HG03045 (cell line): ENCODE measurements at regions not wholly inside any gene's neighbourhood (a gene's known extent, or its start where the extent isn't known, plus 50 kb on each side); places are given as distances from the start of the nearest gene placed in this dataset.

Source experiments
- ATAC-seq: cut with Tn5 transposase; IDR thresholded peaks from one replicate; pipeline ENCODE4 v1.9.1; 2021; ENCODE audit warnings: mild to moderate bottlenecking, moderate library complexity; ENCODE audit not compliant: unreplicated experiment

DNA sequence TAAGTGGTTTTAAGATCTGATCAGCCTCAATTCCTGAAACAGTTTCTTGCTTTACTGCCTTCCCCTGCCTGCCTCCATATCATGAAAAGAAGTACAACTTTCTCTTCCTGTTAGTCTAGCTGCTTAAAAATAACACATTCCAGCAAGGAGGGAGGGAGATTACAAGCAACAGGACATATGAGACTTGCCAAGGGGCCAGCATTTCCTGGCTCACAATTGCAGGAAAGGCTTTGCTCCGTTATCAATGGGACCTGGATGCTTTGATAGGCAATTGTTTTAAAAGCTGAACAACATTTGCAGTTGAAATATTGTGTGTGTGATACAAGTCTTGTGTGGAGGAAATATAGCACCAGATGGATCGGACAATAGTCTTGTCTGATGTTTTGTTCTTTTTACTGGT, 425.0 kb downstream of the FAT4 start:
- no peak for ATAC-seq

DNA sequence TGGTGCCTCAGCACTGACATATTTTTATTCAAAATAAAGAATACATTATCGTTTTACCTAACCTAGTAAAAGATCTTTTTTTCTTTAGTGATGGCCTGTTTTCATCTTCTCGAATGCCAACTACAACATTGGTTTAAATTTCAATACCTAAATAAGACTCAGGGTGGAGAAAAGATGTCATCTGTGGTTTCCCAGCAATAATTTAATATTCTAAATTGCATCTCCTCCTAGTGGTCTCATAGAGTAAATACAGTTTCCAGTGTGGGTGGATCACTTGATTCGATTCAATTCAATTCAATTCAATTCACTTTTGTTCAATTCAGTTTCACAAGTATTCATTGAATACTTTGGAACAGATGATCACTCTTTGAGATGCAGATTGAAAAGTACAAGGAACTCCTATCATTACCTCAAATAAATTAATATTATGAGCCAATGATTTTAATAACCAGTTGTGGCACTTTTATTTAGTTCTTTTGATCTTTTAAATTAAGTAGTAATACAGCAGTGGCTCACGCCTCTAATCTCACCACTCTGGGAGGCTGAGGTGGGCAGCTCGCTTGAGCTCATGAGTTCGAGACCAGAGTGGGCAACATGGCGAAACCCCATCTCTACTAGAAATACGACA, 427.2 kb downstream of the FAT4 start:
- ATAC-seq: no peak

DNA sequence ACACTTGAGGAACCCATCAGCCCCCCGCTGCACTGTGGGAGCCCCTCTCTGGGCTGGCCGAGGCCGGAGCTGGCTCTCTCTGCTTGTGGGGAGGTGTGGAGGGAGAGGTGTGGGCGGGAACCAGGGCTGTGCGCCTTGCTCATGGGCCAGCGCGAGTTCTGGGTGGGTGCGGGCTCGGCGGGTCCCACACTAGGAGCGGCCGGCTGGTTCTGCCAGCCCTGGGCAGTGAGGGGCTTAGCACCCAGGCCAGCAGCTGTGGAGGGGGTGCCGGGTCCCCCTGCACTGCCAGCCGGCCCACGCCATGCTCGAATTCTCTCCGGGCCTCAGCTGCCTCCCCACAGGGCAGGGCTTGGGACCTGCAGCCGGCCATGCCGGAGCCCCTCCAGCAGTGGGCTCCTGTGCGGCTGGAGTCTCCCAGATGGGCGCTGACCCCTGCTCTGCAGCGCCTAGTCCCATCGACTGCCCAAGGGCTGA, 430.2 kb downstream of the FAT4 start:
- no peak for ATAC-seq

DNA sequence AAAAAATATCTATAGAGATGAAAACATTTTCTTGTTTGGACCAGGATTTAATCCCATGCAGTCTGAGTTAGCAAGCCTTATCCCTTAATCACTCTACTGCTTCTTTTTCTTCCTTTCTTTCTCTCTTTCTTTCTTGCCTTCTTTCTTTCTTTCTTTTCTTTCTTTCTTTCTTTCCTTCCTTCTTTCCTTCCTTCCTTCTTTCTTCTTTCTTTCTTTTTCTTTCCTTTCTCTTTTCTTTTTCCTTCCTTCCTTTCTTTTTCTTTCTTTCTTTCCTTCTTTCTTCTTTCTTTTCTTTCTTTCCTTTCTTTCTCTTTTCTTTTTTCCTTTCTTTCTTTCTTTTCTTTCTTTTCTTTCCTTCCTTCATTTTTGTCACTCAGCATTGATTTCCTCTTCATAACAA, 434.6 kb downstream of the FAT4 start:
- no peak for ATAC-seq

DNA sequence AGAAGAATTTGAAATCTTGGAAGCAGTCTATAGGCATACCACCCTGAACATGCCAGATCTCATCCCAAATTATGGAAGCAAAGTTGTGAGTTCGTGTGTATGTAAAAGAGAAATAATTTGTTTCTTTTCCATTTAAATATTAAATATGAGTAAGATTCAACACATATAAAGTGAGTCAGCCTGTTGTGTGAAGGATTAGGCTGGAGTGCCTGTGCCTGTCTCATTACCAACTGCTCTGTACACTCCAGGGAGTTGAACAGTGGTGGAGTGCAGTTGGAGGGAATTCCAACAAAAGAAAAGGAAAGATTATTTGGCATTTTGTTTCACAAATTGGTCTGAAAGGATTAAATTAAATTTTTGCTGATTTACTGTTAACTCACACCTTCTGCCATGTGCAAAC, 435.6 kb downstream of the FAT4 start:
- ATAC-seq: no peak

DNA sequence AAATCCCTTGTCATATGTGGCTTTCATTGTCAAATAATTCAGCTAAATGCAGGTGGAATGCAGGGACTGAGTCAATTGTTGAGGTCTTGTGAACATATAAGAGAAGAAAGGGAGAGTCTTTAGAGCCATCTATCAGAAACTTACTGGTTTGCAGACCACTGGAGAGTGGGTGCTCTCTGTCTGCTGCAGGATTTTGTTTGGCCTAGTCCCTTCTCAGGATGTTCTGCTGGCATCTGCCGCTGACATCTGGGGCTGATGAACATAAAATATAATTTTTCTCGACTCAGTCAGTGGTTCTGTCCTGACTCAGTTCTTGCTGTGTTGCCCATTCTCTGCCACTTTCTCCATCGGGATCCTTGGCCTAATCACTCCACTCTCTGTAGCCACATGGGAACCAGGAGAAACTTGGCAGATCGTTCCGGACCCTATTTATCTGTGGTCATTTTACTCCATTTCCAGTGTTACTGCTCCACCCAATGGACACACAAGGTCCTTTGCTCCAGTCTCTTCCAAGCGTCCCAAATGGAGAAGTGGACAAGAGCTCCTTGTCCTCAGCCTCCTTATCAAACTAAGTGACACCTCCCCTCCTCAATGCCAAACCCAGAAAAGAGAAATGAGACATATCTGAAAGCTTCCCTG, 436.2 kb downstream of the FAT4 start:
- no peak for ATAC-seq

DNA sequence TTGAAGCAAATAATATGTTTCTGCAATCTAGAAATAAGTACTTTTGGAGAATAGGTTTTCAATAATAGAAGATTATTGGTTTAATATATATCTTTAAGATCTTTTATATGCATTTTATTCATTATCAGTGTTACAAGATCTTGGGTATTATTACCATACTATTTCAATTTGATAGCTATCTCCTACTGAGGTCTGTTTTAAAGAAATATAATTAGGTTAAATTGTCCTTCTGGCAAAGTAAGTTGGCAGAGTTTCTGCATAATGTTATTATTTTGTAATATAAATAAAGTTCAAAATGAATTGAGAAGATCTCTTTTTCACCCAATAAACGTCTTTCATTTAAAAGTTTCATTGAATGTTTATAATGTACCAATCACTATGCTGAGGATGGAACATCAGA, 443.7 kb downstream of the FAT4 start:
- ATAC-seq: no peak

DNA sequence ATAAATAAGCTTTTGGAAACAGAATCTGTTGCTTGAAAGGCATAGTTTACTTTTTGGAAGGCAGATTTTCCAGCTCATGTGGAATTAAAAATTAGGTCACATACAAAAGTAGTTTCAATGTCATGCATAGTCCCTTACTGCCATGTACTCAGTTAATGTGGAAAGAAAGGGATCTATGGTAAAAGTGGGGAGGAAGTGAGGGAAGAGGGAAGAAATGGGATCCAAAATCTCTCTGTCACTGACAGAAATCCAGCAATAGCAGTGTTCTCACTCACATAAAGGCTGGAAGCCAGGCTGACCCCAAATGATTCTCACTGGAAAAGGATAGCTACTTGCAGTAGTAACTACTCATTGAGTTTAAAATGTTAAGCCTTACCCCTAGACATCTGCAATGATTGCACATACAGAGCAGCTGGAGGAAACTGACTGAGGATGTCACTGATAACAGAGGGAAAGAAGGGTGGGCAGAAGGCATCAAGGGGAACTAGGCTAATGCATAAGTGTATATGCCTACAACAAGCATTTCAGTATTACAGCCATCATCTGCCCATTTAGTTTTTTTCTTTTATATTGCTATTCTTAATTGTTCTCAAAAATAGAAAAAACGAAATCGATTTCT, 445.6 kb downstream of the FAT4 start:
- no peak for ATAC-seq

DNA sequence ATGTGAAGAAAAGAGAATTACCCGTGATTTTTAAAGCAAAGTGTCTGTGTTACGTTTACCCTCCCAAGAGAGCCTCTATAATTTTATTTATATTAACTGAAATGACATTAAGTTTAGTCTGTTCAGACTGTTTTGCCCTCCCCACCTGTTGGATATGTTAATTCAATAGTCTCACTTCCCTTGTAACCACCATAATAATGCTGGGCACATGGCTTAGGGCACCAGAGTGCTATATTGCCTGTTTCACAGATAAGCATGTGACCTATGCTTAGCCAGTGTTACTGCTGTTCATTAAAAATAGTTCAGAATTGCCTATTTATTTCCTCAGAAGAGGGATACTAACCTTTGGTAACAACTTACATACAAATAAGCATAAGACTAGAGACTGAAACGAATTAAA, 446.2 kb downstream of the FAT4 start:
- ATAC-seq: no peak

DNA sequence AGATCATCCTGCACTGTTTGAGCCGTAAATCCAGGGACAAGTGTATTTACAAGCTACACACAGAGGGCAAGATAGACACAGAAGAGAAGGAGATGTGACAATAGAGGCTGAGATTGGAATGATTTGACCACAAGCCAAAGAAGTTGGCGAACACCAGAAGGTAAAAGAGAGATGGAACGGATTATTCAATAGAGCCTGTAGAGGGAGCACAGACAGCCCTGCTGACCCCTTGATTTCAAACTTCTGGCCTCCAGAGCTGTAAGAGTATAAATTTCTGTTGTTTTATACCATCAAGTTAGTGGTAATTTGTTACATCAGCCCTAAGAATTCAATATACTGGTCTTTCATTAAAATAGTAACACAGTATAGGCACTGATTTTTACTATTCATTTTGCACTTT, 447.8 kb downstream of the FAT4 start:
- no peak for ATAC-seq

DNA sequence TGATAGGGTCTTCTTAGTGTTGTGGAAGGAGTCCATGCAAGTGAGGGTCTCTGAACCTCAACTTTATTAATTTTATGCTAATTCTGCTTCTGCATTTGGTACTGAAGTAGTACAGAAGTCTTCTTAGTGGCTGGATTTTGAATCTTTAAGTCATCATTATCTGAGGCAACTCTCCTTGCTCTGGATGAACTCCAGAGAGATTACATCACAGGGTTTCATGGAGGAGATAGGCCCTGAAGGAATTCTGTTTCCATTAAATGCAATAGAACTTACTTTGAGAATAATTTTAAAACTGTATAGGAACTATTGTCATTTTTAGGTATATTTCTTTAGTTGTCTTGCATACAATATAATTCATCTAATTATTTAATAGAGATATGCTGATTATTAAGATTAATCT, 451.2 kb downstream of the FAT4 start:
- no peak for ATAC-seq

DNA sequence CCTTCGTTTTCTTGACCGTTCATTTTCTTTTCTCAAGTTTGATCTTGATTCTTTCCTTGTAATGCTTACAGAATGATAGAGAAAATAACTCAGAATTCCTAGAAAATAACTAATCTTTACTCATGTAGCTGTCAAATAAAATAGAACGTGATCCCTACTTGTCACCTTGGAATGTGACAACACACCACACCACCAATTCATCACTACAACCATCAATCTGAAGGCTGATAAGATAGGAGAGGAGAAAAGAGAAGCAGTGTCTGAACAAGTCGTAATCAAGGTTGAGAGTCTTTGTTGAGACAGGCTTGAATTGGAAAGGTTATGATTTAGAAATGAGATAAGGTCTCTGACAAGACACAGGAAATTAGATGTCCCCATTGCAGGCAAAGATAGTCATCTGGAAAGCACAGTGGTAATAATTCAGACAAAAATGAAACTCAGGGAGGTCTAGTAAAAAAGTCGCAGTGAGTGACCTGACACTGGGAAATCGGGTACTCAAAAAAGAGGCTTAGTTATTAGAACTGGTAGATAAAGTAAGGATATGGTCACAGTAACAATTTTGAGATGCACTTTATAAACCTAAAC, 456.2 kb downstream of the FAT4 start:
- no peak for ATAC-seq

DNA sequence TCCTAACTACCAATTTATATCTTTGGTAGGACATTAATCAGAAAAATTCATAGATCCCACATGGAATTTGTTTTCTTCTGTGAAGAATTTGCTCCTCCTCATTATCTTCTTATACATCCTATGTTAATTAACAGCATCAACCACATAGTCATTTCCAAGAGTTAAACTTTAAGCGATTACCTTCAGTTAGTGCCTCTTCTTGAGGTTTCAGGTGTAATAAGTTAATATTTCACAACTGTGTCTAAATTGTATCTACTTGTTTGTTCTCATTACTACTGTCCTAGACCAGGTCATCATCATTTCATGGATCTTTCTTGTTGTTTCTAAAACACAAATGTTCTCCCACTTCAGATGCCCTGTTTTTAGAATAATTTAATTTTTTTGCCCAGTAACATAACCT, 457.9 kb downstream of the FAT4 start:
- no peak for ATAC-seq

DNA sequence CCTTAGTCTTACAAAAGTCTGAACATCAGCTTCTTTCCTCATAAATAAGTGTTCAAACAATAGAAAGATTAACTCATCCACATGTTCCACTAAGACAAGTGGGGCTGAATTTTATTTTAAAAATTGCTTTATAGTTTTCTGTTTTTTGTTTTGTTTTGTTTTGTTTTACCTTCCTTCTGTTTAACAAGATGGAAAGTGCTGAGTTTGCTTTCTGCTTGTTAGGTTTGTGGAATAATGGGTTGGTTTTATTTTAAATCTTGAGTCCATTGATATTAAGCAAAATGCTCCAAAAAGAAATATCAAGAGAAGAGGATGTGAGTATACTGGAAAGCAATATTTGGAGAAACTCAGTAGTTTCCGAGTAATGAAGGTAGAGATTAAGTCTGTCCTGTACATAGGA, 458.7 kb downstream of the FAT4 start:
- no peak for ATAC-seq

DNA sequence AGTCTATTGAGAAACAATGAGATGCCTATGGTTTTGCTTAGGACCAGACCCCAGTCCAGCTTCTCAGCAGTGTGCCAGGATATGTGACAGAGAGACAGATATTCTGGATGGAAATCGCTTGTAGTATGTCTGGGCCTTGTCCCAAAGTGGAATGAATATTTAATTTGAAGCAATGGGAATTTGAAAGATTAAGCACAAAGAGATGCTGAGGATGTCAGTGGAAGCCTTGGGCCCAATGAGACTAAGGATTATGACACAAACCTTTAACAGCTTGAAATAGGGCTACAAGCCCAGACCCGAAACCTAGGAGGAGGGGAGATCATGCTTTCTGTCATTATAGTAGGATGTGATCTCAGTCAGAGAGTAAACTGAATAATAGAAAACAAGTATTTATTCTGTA, 459.2 kb downstream of the FAT4 start:
- ATAC-seq: no peak

DNA sequence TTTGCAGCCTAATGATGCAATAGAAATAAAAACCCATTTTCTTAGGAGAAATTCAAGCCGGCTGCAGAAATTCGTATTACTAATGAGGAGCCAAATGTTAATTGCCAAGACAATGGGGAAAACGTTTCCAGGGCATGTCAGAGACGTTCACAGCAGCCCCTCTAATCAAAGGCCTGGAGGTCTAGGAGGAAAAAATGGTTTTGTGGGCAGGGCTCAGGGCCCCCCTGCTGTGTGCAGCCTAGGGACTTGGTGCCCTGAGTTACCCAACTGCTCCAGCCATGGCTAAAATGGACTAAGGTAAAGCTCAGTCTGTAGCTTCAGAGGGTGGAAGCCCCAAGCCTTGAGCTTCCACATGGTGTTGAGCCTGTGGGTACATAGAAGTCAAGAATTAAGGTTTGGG, 461.4 kb downstream of the FAT4 start:
- ATAC-seq: no peak

DNA sequence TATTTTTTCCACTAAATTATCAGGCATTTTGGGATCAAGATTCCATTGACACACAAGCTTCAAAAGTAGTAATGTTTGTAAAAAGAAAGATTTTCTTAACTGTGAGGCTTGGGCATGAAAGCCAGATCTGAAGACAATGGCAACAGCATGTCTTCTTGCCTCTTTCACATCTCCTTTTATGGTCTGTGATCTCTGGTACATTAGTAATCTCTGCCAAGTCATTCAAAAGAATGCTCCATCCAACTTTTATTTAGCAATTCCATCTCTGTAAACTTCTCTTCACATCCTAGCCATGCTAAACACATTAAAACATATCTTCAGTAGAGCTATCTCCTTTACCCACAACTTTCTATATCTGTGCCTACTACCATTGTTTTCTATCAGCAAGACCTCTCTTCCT, 465.4 kb downstream of the FAT4 start:
- ATAC-seq: no peak

DNA sequence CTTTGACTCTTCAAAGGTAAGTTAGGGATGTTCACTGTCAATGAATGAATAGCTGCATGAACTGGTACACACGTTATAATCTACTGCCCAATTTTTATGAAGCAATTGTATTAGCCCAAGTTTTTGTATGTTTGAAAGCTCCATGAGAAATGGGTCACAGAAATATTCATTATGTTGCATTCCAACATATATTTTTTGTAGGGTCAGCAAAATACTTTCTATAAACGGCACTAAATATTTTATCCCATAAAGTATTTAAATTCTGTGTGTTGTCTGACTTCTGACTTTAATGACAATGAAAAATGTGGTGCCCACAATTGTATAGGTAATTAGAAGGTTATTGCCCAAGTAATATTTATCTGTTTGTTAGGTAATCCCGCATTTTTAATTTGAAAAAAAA, 466.0 kb downstream of the FAT4 start:
- ATAC-seq: no peak

DNA sequence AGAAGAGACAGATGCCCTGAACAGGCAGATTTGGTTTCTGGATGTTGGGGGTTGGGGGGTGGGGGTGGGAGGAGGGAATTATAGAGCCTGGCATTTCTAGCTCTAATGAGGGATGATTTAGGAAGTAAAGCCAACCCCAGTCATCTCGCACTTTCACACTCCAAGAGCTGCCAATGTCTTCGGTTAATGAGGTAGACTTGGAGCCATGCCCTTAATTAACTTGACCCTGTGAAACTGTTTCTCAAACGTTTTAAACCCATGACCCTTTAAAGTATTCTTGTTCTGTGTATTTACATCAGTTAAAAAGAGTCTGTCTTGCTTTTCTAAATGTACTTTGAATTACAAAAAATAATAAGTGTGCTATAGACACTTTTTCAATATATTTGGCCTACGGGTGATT, 466.9 kb downstream of the FAT4 start:
- no peak for ATAC-seq

DNA sequence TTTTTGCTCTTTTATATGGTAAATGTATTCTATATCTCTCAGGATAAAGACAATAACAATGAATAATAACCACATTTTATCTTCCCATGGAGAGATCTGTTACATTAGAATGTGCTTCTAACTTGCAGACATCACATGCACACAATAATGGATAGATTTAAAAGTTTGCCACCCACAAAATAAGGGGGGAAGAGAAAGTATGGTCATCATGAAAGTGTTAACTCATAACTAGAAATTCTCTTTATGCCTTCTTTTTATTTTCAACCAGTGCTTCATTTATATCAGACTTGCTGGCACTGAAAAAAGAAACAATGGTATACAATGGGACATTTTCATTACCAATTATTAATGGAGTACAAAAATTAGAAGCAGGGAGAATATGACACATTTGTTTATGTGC, 470.0 kb downstream of the FAT4 start:
- ATAC-seq: no peak

DNA sequence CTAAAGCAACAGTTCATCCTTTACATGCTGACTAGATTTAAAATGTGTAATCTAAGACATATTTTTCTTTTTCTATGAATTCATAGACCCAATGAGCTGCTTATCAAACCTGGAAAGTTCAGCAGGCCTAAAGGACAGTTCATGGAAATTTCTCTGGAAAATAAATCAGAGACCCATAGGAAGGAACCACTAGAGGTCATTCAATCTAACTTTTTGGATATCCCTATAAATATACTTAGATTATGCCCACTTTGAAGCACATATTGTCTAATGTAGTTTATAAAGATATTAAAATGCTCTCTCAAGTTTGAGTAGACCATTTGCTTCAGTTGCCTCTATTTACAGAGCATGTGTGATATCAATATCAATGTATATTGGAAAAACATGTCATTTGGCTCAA, 473.0 kb downstream of the FAT4 start:
- ATAC-seq: no peak

DNA sequence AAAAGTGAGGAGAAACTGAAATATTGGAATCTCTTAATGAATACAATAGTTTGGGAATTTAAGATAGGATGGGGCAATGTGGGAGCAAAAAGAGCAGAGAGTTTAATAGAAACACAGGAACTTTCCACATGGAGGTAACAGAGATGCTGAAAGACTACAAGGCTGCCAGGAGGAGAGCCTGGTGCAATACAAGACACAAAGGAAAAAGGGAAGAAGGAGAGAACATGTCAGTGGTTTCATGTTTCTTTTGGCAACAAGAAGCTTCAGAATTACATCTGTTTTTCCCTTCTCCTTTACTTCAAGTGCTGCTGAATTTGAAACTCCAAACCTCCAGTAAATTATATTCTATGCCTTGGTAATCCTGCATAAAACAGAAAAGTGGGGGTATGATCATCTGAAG, 474.3 kb downstream of the FAT4 start:
- ATAC-seq: no peak
